Activated naive CD4-positive, alpha-beta T cell treated with anti-CD3 and anti-CD28 coated beads for 36 hours (primary cell): ENCODE measurements at regions not wholly inside any gene's neighbourhood (a gene's known extent, or its start where the extent isn't known, plus 50 kb on each side); places are given as distances from the start of the nearest gene placed in this dataset.
"Not testable (repeated sequence)": the region's sequence is repeated elsewhere in the genome, so short reads cannot be mapped to it uniquely, and the experiment has no call there.

Experiments
- CTCF ChIA-PET: fragments of 350-600 bp; sonication (Branson Sonifier 250); formaldehyde crosslinking; loops from one replicate; lab custom pipeline; 2021; ENCODE audit warnings: antibody characterized with exemption; lab: Charles Lee
- DNase-seq: peaks from one replicate; pipeline ENCODE4 v3.0.0-alpha.2; 2020
- H3K27ac Mint-ChIP-seq: one replicate; pipeline ENCODE4 v1.8.0; 2021; ENCODE audit warnings: mild to moderate bottlenecking, mixed read lengths
- H3K27me3 Mint-ChIP-seq: one replicate; pipeline ENCODE4 v1.8.0; 2021; ENCODE audit warnings: low read depth, mixed read lengths
- H3K36me3 Mint-ChIP-seq: one replicate; pipeline ENCODE4 v1.8.0; 2021; ENCODE audit warnings: low read depth, mixed read lengths
- H3K4me1 Mint-ChIP-seq: one replicate; pipeline ENCODE4 v1.8.0; 2021; ENCODE audit warnings: low read depth, mixed read lengths
- H3K4me3 Mint-ChIP-seq: one replicate; pipeline ENCODE4 v1.8.0; 2021; ENCODE audit warnings: mild to moderate bottlenecking, moderate library complexity, mixed read lengths
- H3K9me3 Mint-ChIP-seq: one replicate; pipeline ENCODE4 v1.8.0; 2021; ENCODE audit warnings: mixed read lengths
- intact Hi-C: fragments of 100-400 bp; cut with micrococcal nuclease; formaldehyde crosslinking; loops from one replicate; pipeline ENCODE4 v1.15.1; 2023

DNA sequence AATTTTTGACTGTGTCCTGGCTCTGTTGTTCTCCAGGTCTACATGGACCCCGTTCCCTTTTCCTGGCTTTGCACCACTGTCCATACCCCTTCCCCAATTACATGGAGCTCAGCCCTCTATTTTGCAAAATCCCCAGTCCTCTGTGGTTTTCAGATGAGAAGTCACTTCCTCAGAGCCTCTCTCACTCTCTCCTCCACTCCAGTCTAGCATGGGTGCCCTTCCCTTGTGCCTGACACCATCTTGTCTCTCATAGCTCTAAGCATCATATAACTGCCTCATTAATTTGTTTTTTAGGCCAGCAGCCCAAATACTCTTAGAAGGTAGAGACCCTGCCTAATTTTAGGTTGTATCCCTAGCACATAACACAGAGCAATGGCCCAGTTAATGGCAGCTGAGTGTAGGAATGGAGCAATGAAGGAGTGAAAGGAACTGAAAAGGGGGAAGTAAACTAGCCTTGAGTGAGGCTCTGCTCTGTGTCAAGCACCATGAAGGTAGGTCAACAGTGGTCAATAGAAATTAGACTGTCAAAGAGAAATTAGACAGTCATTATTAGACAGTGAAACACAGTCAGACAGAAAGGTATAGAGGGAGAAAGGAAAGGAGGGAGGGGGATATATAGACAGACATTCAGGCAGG lies 97.7 kb downstream of the ARHGAP11B start:
- H3K4me1 Mint-ChIP-seq, H3K27ac Mint-ChIP-seq, H3K27me3 Mint-ChIP-seq, DNase-seq, CTCF ChIA-PET, intact Hi-C loops, H3K9me3 Mint-ChIP-seq, H3K4me3 Mint-ChIP-seq: not testable (repeated sequence)
- peaks cover 27% of the 10 kb centered on the region for H3K36me3 Mint-ChIP-seq

DNA sequence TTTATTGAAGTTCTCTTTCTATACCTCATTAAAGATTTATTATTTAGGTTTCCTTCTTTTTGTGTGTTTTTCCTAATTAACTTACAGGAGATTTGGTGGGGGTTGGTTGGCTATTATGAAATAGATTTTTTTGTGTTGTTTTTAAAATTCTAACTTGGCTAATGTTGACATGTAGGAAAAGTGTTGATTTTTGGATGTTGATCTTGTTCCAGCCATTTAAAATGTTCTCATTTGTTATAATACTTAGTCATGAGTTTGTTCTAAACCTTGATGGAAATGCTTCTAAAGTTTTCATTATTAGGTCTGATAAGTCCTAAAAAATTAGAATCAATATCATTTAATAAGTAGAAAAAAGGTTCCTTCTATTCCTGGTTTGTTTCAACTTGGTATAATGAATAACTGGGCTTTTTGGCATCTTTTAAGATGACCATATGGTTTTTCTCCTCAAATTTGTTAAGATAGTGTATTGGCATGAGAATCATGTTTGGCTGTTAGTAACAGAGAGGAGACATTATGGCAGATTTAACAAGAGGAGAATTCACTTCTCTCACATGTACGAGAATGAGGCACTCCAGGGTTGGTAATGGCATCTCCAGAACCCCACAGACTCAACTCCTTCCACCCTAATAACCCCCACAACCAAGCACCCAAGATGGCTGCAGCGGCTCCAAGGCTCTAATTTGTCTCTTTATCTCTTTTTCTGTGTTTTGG lies 104.1 kb downstream of the ARHGAP11B start:
- H3K4me3 Mint-ChIP-seq, H3K4me1 Mint-ChIP-seq, DNase-seq, intact Hi-C loops, H3K27me3 Mint-ChIP-seq, CTCF ChIA-PET, H3K9me3 Mint-ChIP-seq, H3K27ac Mint-ChIP-seq: not testable (repeated sequence)
- peaks cover 29% of the 10 kb centered on the region for H3K36me3 Mint-ChIP-seq

DNA sequence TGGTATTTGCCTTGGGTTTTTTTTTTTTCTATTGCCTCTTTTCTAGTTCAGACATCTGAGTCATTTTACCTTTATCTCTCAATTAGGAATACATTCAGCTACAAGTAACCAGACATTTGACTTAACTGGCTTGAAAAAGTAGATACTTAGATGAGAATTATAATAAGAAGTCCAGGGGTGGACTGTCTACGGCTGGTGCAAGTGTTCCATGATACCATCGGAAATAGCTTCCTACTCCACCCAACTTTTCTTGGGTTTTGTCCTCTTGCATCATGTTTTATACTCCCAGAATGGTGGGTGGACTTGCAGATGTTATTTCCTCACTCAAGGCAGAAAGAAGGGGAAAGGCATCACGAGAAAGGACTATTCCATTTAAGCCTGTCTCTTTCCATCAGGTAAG lies 104.7 kb downstream of the ARHGAP11B start:
- H3K9me3 Mint-ChIP-seq, CTCF ChIA-PET, H3K4me3 Mint-ChIP-seq, H3K27ac Mint-ChIP-seq, intact Hi-C loops, DNase-seq, H3K27me3 Mint-ChIP-seq, H3K4me1 Mint-ChIP-seq: not testable (repeated sequence)
- H3K36me3 Mint-ChIP-seq, result peaks cover 32% of the 10 kb centered on the region

DNA sequence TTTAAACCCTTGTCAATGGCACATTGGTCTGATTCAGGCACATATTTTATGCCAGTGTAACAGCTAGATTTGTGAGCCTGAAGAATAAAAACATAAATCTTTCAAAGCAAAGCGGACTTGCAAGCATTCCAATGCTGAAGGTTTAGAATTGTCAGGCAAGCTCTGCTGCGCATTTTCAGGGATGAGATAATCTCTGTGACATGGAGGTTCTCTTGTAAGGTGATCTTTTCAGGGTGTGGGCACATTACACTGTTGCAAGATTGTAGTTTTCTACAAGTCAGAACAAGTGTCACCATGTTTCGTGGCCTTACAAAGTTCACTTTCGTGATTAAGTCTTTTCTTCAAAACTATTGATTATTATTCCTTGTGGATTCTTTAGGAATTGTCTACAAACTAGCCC lies 106.2 kb downstream of the ARHGAP11B start:
- H3K27ac Mint-ChIP-seq, DNase-seq, H3K27me3 Mint-ChIP-seq, intact Hi-C loops, CTCF ChIA-PET, H3K4me3 Mint-ChIP-seq, H3K9me3 Mint-ChIP-seq, H3K4me1 Mint-ChIP-seq: not testable (repeated sequence)
- peaks cover 37% of the 10 kb centered on the region for H3K36me3 Mint-ChIP-seq

GRCh38 chr15:30735884-30736564 lies 110.1 kb downstream of the ARHGAP11B start:
- H3K9me3 Mint-ChIP-seq, H3K27ac Mint-ChIP-seq, H3K27me3 Mint-ChIP-seq, intact Hi-C loops, H3K4me1 Mint-ChIP-seq, CTCF ChIA-PET, H3K4me3 Mint-ChIP-seq, DNase-seq: not testable (repeated sequence)
- peaks cover 30% of the 10 kb centered on the region for H3K36me3 Mint-ChIP-seq

GRCh38 chr15:30742796-30743195 lies 116.9 kb downstream of the ARHGAP11B start:
- H3K27me3 Mint-ChIP-seq, CTCF ChIA-PET, intact Hi-C loops, H3K4me1 Mint-ChIP-seq, H3K4me3 Mint-ChIP-seq, H3K9me3 Mint-ChIP-seq, H3K27ac Mint-ChIP-seq, DNase-seq: not testable (repeated sequence)
- peaks cover 18% of the 10 kb centered on the region for H3K36me3 Mint-ChIP-seq

GRCh38 chr15:30749048-30749447 lies 123.1 kb downstream of the ARHGAP11B start:
- intact Hi-C loops, H3K4me1 Mint-ChIP-seq, DNase-seq, H3K27ac Mint-ChIP-seq, H3K4me3 Mint-ChIP-seq, H3K9me3 Mint-ChIP-seq, CTCF ChIA-PET, H3K27me3 Mint-ChIP-seq: not testable (repeated sequence)
- peaks cover 18% of the 10 kb centered on the region for H3K36me3 Mint-ChIP-seq

- H3K27me3 Mint-ChIP-seq, H3K4me1 Mint-ChIP-seq, intact Hi-C loops, H3K27ac Mint-ChIP-seq, H3K9me3 Mint-ChIP-seq, CTCF ChIA-PET, H3K36me3 Mint-ChIP-seq, H3K4me3 Mint-ChIP-seq: not testable (repeated sequence)
- peak; percentile 73 for DNase-seq
These were observed 129.2 kb downstream of the ARHGAP11B start for GRCh38 chr15:30755036-30755687.

GRCh38 chr15:30760633-30761032 lies 134.7 kb downstream of the ARHGAP11B start:
- H3K4me1 Mint-ChIP-seq, intact Hi-C loops, H3K9me3 Mint-ChIP-seq, H3K36me3 Mint-ChIP-seq, H3K4me3 Mint-ChIP-seq, H3K27me3 Mint-ChIP-seq, DNase-seq, H3K27ac Mint-ChIP-seq: not testable (repeated sequence)
- CTCF ChIA-PET, result interaction anchor here (0.6 kb wide), 1 partner anchor 99 kb away, joined by 3 read pairs; no protein-coding TSS in a partner anchor

DNA sequence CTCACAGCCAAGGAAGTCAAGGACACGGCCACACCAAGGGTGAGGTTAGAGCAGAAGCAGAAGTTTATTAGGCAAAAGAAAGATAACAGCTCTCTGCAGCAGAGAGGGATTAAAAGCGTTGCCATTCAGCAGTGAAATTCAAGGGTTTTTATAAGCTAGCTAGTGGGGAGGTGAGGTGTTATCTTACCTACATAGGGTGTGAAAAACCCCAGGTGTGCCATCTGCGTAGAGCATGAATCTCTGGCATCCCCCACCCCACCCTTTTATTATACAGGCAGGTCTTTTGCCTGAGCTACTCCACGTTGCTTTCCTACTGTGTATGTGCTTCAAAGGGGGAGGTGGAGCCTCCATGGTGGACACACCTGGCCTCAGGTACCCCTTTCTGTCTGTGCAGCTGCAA lies 135.4 kb downstream of the ARHGAP11B start:
- H3K4me3 Mint-ChIP-seq, H3K27ac Mint-ChIP-seq, DNase-seq, CTCF ChIA-PET, H3K27me3 Mint-ChIP-seq, H3K4me1 Mint-ChIP-seq, H3K9me3 Mint-ChIP-seq, intact Hi-C loops, H3K36me3 Mint-ChIP-seq: not testable (repeated sequence)

DNA sequence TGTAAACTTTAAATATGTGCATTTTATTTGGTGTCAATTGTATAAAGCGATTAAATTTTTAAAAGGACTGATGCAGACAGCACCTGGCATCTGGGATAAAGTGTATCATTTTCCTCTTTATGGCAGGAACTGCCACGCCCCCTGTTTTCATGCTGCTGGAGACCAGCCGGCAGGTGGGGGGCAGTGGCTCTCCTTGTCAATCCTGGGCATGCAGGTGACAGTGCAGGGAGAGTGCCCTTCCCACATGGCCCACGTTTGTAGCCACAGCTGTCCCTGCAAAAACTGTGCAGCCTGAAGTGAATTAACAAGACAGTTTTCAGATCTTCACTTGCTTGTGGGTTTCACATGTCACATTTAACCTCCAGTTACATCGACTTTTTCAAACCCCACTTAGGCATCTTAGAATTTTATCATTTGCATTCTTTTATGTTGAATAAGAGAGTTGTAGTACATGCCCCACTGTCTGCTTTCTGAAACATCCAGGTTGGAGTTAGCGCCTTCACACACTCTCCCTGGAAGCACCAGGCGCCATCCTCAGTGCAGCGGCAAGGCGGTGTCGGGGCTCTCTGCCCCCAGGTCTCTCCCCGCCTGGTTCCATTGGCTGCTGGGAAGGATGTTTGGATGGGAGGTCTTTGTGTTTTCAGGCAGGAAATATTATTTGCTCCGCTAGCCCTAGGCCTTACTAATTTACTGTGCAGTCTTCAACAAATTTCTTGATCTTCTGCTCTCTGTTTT lies 134.2 kb upstream of the FAN1 start:
- DNase-seq, CTCF ChIA-PET, H3K4me3 Mint-ChIP-seq, H3K4me1 Mint-ChIP-seq, intact Hi-C loops, H3K9me3 Mint-ChIP-seq, H3K27me3 Mint-ChIP-seq, H3K36me3 Mint-ChIP-seq, H3K27ac Mint-ChIP-seq: not testable (repeated sequence)

DNA sequence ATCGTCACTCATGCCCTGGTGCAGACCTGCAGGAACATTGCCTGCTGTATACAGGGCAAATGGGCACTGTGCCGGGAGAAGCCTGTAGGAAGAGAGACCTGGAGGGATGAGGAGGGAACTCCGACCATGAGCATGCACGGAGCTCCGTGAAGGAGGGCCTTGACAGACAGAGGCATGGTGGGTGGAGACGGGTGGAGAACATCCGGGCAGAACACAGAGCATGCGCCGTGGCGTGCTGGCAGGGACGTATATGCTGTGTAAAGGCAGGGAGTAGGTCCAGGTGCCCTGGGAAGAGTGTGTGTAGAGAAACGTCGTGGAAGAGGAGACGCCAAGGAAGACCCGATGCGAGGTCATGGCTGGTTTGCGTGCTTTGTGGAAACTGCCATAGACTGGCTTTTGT lies 133.0 kb upstream of the FAN1 start:
- no peak overlapping the region for H3K4me3 Mint-ChIP-seq
- intact Hi-C loops, result no loop called here
- peaks cover 9% of the 10 kb centered on the region for H3K36me3 Mint-ChIP-seq
- H3K27me3 Mint-ChIP-seq, result no peaks in the 10 kb centered on the region
- peaks cover 8% of the 10 kb centered on the region for H3K4me1 Mint-ChIP-seq
- CTCF ChIA-PET, result no interaction called here
- no peak for DNase-seq
- H3K9me3 Mint-ChIP-seq, result no peaks in the 10 kb centered on the region
- H3K27ac Mint-ChIP-seq, result no peak overlapping the region
